Upper lobe of right lung (tissue), 1 donor: ENCODE measurements at regions not wholly inside any gene's neighbourhood (a gene's known extent, or its start where the extent isn't known, plus 50 kb on each side); places are given as distances from the start of the nearest gene placed in this dataset.

Experiments
- ATAC-seq: fragments of 200-7000 bp; cut with Tn5 transposase; one replicate; pipeline ENCODE4 v1.9.1; 2020; ENCODE audit warnings: mild to moderate bottlenecking, moderate library complexity
- DNase-seq: peaks from one replicate; pipeline ENCODE4 v3.0.0-alpha.2; 2020
- H3K27ac ChIP-seq: fragments of 200-600 bp; one replicate; pipeline ENCODE4 v1.8.0; 2022
- H3K27me3 ChIP-seq: fragments of 200-600 bp; one replicate; pipeline ENCODE4 v1.8.0; 2022; ENCODE audit warnings: mild to moderate bottlenecking
- H3K36me3 ChIP-seq: fragments of 200-600 bp; one replicate; pipeline ENCODE4 v1.8.0; 2022
- H3K4me1 ChIP-seq: fragments of 200-600 bp; one replicate; pipeline ENCODE4 v1.8.0; 2022
- H3K4me3 ChIP-seq: fragments of 200-600 bp; one replicate; pipeline ENCODE4 v1.8.0; 2022; ENCODE audit warnings: mild to moderate bottlenecking
- H3K9me3 ChIP-seq: fragments of 200-600 bp; one replicate; pipeline ENCODE4 v1.8.0; 2022
- CTCF ChIP-seq: fragments of 200-600 bp; IDR thresholded peaks from one replicate; pipeline ENCODE4 v1.8.0; 2022; ENCODE audit warnings: antibody characterized with exemption
- intact Hi-C: fragments of 100-400 bp; cut with DNase I; formaldehyde crosslinking; loops from one replicate; pipeline ENCODE4 v1.11.0; 2022
- donor health status: DM: no; HTN: yes; CAD: no; lungs with severe emphysema.

GRCh38 chr10:64257704-64258103 is 736.5 kb downstream of the REEP3 start:
- Histone ChIP-seq H3K27ac (no peak overlapping the region), H3K36me3 (no peaks in the 10 kb centered on the region), H3K27me3 (no peaks in the 10 kb centered on the region), H3K9me3 (no peaks in the 10 kb centered on the region), H3K4me1 (no peaks in the 10 kb centered on the region), H3K4me3 (no peak overlapping the region)
- ATAC-seq (no peak), DNase-seq (no peak)
- no peak for TF ChIP-seq CTCF
- intact Hi-C loops: no loop called here

GRCh38 chr10:64261092-64261491 is 739.9 kb downstream of the REEP3 start:
- Histone ChIP-seq H3K4me1 (no peaks in the 10 kb centered on the region), H3K4me3 (no peak overlapping the region), H3K27me3 (no peaks in the 10 kb centered on the region), H3K36me3 (no peaks in the 10 kb centered on the region), H3K9me3 (no peaks in the 10 kb centered on the region), H3K27ac (no peak overlapping the region)
- intact Hi-C loops: no loop called here
- no peak for DNase-seq
- ATAC-seq: no peak
- TF ChIP-seq CTCF: no peak

- Histone ChIP-seq H3K36me3 (no peaks in the 10 kb centered on the region), H3K27me3 (no peaks in the 10 kb centered on the region), H3K27ac (no peak overlapping the region), H3K9me3 (no peaks in the 10 kb centered on the region), H3K4me3 (no peak overlapping the region), H3K4me1 (no peaks in the 10 kb centered on the region)
- intact Hi-C loops: no loop called here
- ATAC-seq (no peak), DNase-seq (no peak)
- no peak for TF ChIP-seq CTCF
Measured at GRCh38 chr10:64261676-64262075, 740.5 kb downstream of the REEP3 start.

GRCh38 chr10:64265961-64266360 is 744.8 kb downstream of the REEP3 start:
- Histone ChIP-seq H3K4me1 (no peaks in the 10 kb centered on the region), H3K36me3 (no peaks in the 10 kb centered on the region), H3K27ac (no peak overlapping the region), H3K27me3 (no peaks in the 10 kb centered on the region), H3K9me3 (no peaks in the 10 kb centered on the region), H3K4me3 (no peak overlapping the region)
- intact Hi-C loops: no loop called here
- no peak for TF ChIP-seq CTCF
- ATAC-seq (no peak), DNase-seq (no peak)

- Histone ChIP-seq H3K27ac (no peak overlapping the region), H3K36me3 (no peaks in the 10 kb centered on the region), H3K9me3 (no peaks in the 10 kb centered on the region), H3K4me1 (no peaks in the 10 kb centered on the region), H3K27me3 (no peaks in the 10 kb centered on the region), H3K4me3 (no peak overlapping the region)
- no peak for TF ChIP-seq CTCF
- intact Hi-C loops: no loop called here
- DNase-seq (no peak), ATAC-seq (peak; percentile 52)
Measured at GRCh38 chr10:64271508-64271907, 750.3 kb downstream of the REEP3 start.

GRCh38 chr10:64271983-64272382 is 750.8 kb downstream of the REEP3 start:
- H3K4me1 ChIP-seq: no peaks in the 10 kb centered on the region
- intact Hi-C loops: no loop called here
- H3K4me3 ChIP-seq: no peak overlapping the region
- ATAC-seq (no peak), DNase-seq (no peak)
- H3K27me3 ChIP-seq: no peaks in the 10 kb centered on the region
- no peaks in the 10 kb centered on the region for H3K36me3 ChIP-seq
- H3K27ac ChIP-seq: no peak overlapping the region
- no peaks in the 10 kb centered on the region for H3K9me3 ChIP-seq
- TF ChIP-seq CTCF: no peak
